Left kidney (tissue), 1 donor: ENCODE measurements at regions not wholly inside any gene's neighbourhood (a gene's known extent, or its start where the extent isn't known, plus 50 kb on each side); places are given as distances from the start of the nearest gene placed in this dataset.

Source experiments
- DNase-seq: peaks from one replicate; pipeline ENCODE4 v3.0.0-alpha.2; 2013

GRCh38 chr18:59758106-59758505 is 60.9 kb upstream of the CCBE1 start:
- no peak for DNase-seq

GRCh38 chr18:59752666-59753065 is 55.4 kb upstream of the CCBE1 start:
- DNase-seq, result no peak

GRCh38 chr18:59751186-59751585 is 54.0 kb upstream of the CCBE1 start:
- DNase-seq, result no peak

- DNase-seq, result no peak
These were observed 51.6 kb upstream of the CCBE1 start for GRCh38 chr18:59748628-59749360.
